K562 (cell line): ENCODE measurements at regions not wholly inside any gene's neighbourhood (a gene's known extent, or its start where the extent isn't known, plus 50 kb on each side); places are given as distances from the start of the nearest gene placed in this dataset.

Experiments used
- ATAC-seq: fragments of 200-7000 bp; cut with Tn5 transposase; 3 replicates; pipeline ENCODE4 v1.9.1; 2020; ENCODE audit warnings: moderate library complexity
- BruUV-seq: library from RNA; stranded (reverse); fragments of 400-500 nt; replicated peaks from 2 replicates; lab custom pipeline; 2021; lab: Mats Ljungman, UMichigan
- CTCF ChIA-PET: fragments of 300-600 bp; formaldehyde crosslinking; extraction: SDS; loops from one replicate; lab custom pipeline; 2021; ENCODE audit warnings: low intra/inter-chr PET ratio; lab: Yijun Ruan, JAX
- POLR2A ChIA-PET: fragments of 300-600, 350-650 bp; sonication (Branson Sonifier 250); formaldehyde crosslinking; extraction: SDS; loops from one replicate; lab custom pipeline; 2021; ENCODE audit warnings: antibody characterized with exemption, inconsistent platforms; lab: Yijun Ruan, JAX
- DNase-seq, 4 experiments: peaks; one replicate each; pipeline versions ENCODE4 v3.0.0 to v3.0.0-alpha.2; 2011 to 2018; ENCODE audit warnings: low spot score in 3 of 4, mixed read lengths in 3 of 4; ENCODE audit errors: extremely low read depth in 1 of 4
- FAIRE-seq: peaks from 2 replicates; lab custom pipeline; 2011; peaks lifted over from hg19 to GRCh38; lab: Jason Lieb, UNC
- H2AFZ ChIP-seq: 2 replicates; pipeline ENCODE4 v1.6.0; 2011; ENCODE audit warnings: low read depth, low read length, control low read depth, inconsistent platforms
- H3K27ac ChIP-seq: fragments of 200-600 bp; 3 replicates; pipeline ENCODE4 v1.8.0; 2011; ENCODE audit warnings: low read depth, mild to moderate bottlenecking, control low read depth, inconsistent platforms, low read length, moderate library complexity, mixed read lengths; ENCODE audit errors: extremely low read depth
- H3K27me3 ChIP-seq, 2 experiments: fragments of 300-600 bp in 1 of 2; 2 replicates in 1 of 2; 3 replicates in 1 of 2; pipeline versions ENCODE4 v1.6.0 to v1.8.0; 2011; ENCODE audit warnings: inconsistent platforms in 2 of 2, low read length in 2 of 2, mild to moderate bottlenecking in 1 of 2, mixed read lengths in 1 of 2, moderate library complexity in 1 of 2; ENCODE audit not compliant: control insufficient read depth in 2 of 2, insufficient read depth in 2 of 2
- H3K36me3 ChIP-seq: fragments of 300-600 bp; 3 replicates; pipeline ENCODE4 v1.8.0; 2011; ENCODE audit warnings: mild to moderate bottlenecking, low read length, inconsistent platforms; ENCODE audit not compliant: control insufficient read depth, insufficient read depth
- H3K4me1 ChIP-seq, 2 experiments: fragments of 200-600 bp in 1 of 2; replicated peaks in 1 of 2; 2 replicates in 1 of 2; 3 replicates in 1 of 2; pipeline versions ENCODE4 v1.5.1 to v1.8.0; 2011; ENCODE audit warnings: inconsistent platforms in 2 of 2, low read length in 2 of 2, mild to moderate bottlenecking in 1 of 2, mixed read lengths in 1 of 2, moderate library complexity in 1 of 2; ENCODE audit not compliant: control insufficient read depth in 2 of 2, insufficient read depth in 2 of 2
- H3K4me2 ChIP-seq: 2 replicates; pipeline ENCODE4 v1.6.1; 2011; ENCODE audit warnings: low read length, control low read depth, inconsistent platforms, mixed read lengths; ENCODE audit not compliant: insufficient read depth
- H3K4me3 ChIP-seq: fragments of 200-600 bp; sonication (generic), shearing (Covaris generic); 2 replicates; pipeline ENCODE4 v1.5.1; 2016; ENCODE audit warnings: control low read depth, inconsistent platforms
- H3K79me2 ChIP-seq: fragments of 200-600 bp; 3 replicates; pipeline ENCODE4 v1.8.0; 2011; ENCODE audit warnings: low read length, inconsistent platforms; ENCODE audit not compliant: control insufficient read depth, insufficient read depth
- H3K9ac ChIP-seq, 2 experiments: 2 replicates each; pipeline versions ENCODE4 v1.6.0 to v1.6.1; 2011; ENCODE audit warnings: low read depth in 2 of 2, low read length in 2 of 2, control low read depth in 1 of 2, inconsistent platforms in 1 of 2, mild to moderate bottlenecking in 1 of 2, mixed read lengths in 1 of 2; ENCODE audit not compliant: insufficient read depth in 1 of 2
- H3K9me1 ChIP-seq: one replicate; pipeline ENCODE4 v1.6.0; 2011; ENCODE audit warnings: inconsistent platforms, mild to moderate bottlenecking, low read length, moderate library complexity; ENCODE audit not compliant: control insufficient read depth, insufficient read depth
- H3K9me3 ChIP-seq: replicated peaks from 2 replicates; pipeline ENCODE4 v1.5.1; 2011; ENCODE audit warnings: low read depth, low read length, inconsistent platforms; ENCODE audit not compliant: control insufficient read depth, insufficient read depth
- H4K20me1 ChIP-seq: replicated peaks from 2 replicates; pipeline ENCODE4 v1.6.1; 2011; ENCODE audit warnings: low read length, inconsistent platforms, mixed read lengths; ENCODE audit not compliant: control insufficient read depth, insufficient read depth
- BRCA1 ChIP-seq, 2 experiments: fragments of 450-650 bp in 1 of 2; sonication (generic) in 1 of 2; formaldehyde crosslinking in 1 of 2; IDR thresholded peaks; 2 replicates each; pipeline versions ENCODE4 v1.5.0 to v1.6.1; 2017 to 2020; ENCODE audit warnings: mild to moderate bottlenecking in 1 of 2, missing genetic modification reagents in 1 of 2
- CHD7 ChIP-seq: fragments of 200-600 bp; sonication (generic); IDR thresholded peaks from one replicate; pipeline ENCODE4 v1.6.1; 2012; ENCODE audit warnings: mild to moderate bottlenecking, low read depth, low read length, inconsistent platforms
- ETV1 ChIP-seq: fragments of 450-650 bp; conservative IDR thresholded peaks from 2 replicates; pipeline ENCODE4 v1.6.1; 2016; ENCODE audit warnings: missing genetic modification characterization, control low read depth, low read depth, missing compliant biosample characterization
- RAD21 ChIP-seq, 2 experiments: fragments of 250-450 bp in 1 of 2; fragments of 450-650 bp in 1 of 2; sonication (Bioruptor Pico) in 1 of 2; formaldehyde crosslinking in 1 of 2; IDR thresholded peaks in 1 of 2; conservative IDR thresholded peaks in 1 of 2; 2 replicates each; pipeline versions ENCODE4 v1.4.0 to v1.8.0; 2020 to 2022; ENCODE audit warnings: mild to moderate bottlenecking in 2 of 2, moderate library complexity in 1 of 2
- SMC3 ChIP-seq: conservative IDR thresholded peaks from 2 replicates; pipeline ENCODE4 v1.6.1; 2011; ENCODE audit warnings: low read depth, low read length, improper control_type of control experiment; ENCODE audit not compliant: insufficient read depth
- ZNF354B ChIP-seq: fragments of 250-450 bp; sonication (Bioruptor Pico); IDR thresholded peaks from 2 replicates; pipeline ENCODE4 v1.4.0; 2020
- ZSCAN29 ChIP-seq: fragments of 450-650 bp; IDR thresholded peaks from 2 replicates; pipeline ENCODE4 v1.6.1; 2017
- WGBS: fragments of 100-300 bp; shearing (Covaris generic); methylation state at CpG from one replicate; pipeline ENCODE4 v1.1.6; 2016; ENCODE audit warnings: low coverage, mixed read lengths; ENCODE audit not compliant: insufficient coverage; ENCODE audit errors: missing lambda C conversion rate; 5-methylcytosine and 5-hydroxymethylcytosine counted together
- in situ Hi-C: fragments of 300-500 bp; cut with MboI; formaldehyde crosslinking; loops from 4 replicates; pipeline ENCODE4 v1.15.0; 2018; ENCODE audit warnings: inconsistent platforms, mixed read lengths
- intact Hi-C: fragments of 100-400 bp; cut with micrococcal nuclease; formaldehyde crosslinking; loops from 2 replicates; pipeline ENCODE4 v1.14.2; 2022
- TF ChIP-seq, protein P1 (sequence below): fragments of 450-650 bp; conservative IDR thresholded peaks from 2 replicates; pipeline ENCODE4 v1.6.1; 2016; ENCODE audit warnings: missing genetic modification characterization, low read depth, mild to moderate bottlenecking, control low read depth, missing compliant biosample characterization

DNA sequence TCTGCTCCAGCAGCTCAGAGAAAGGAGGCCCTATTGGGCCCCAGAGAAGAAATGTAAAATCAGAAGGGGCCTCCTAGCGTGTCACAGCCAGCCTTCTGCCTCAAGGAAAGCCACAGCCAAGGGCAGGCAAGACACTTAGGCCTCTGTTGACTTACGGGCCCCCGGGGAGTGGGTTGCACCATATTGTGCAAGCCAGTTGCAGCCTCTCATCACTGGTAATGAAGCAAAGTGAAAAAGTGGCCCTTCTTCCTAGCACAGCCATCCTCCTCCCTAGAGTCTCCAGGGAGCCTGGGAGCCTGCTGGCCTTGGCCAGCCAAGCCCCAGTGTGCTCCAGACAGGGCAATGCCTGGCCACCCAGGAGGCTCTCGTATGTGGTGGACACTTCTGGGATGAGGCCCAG lies 56.2 kb upstream of the GDF10 start:
- no peak for FAIRE-seq
- ATAC-seq: no peak; the same call in 2 of the 3 replicates
- TF ChIP-seq ETV1 (no peak), SMC3 (no peak), RAD21 (CRISPR knock-in tag; conservative IDR thresholded peaks at IDR 0.05 in 1 of 2, IDR thresholded peaks at IDR 0.05 in 1 of 2) (no peak), ZSCAN29 (no peak), BRCA1 (IDR thresholded peaks at IDR 0.05) (no peak), BRCA1 (CRISPR knock-in tag; IDR thresholded peaks at IDR 0.05) (no peak), CHD7 (no peak), ZNF354B (CRISPR knock-in tag) (no peak)
- TF ChIP-seq, protein P1, sequence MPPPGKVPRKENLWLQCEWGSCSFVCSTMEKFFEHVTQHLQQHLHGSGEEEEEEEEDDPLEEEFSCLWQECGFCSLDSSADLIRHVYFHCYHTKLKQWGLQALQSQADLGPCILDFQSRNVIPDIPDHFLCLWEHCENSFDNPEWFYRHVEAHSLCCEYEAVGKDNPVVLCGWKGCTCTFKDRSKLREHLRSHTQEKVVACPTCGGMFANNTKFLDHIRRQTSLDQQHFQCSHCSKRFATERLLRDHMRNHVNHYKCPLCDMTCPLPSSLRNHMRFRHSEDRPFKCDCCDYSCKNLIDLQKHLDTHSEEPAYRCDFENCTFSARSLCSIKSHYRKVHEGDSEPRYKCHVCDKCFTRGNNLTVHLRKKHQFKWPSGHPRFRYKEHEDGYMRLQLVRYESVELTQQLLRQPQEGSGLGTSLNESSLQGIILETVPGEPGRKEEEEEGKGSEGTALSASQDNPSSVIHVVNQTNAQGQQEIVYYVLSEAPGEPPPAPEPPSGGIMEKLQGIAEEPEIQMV (tag): no peak

More for the DNA sequence above, 56.2 kb upstream of the GDF10 start:
- Histone ChIP-seq H3K9me1 (no peaks in the 10 kb centered on the region), H3K79me2 (no peaks in the 10 kb centered on the region), H3K4me1 (no peaks in the 10 kb centered on the region), H2AFZ (no peak overlapping the region), H3K36me3 (no peaks in the 10 kb centered on the region), H4K20me1 (0 out of 2 replicates have a peak, but pooled peaks cover 3% of the 10 kb centered on the region), H3K9ac (no peak overlapping the region), H3K27me3 (peaks cover 2 to 57% of the 10 kb centered on the region in 2 experiments; a peak in 2 of 5 replicates), H3K27ac (no peak overlapping the region), H3K9me3 (no peaks in the 10 kb centered on the region), H3K4me3 (no peak overlapping the region), H3K4me2 (no peak overlapping the region)
- no peak for DNase-seq
- in situ Hi-C loops (no loop called here), intact Hi-C loops (no loop called here)
- ChIA-PET POLR2A (no interaction called here), CTCF (no interaction called here)
- WGBS: 4% methylated on average over 4 of the region's 4 CpGs
- BruUV-seq: no TSS peak
